ENCODE measurements at regions not wholly inside any gene's neighbourhood (a gene's known extent, or its start where the extent isn't known, plus 50 kb on each side); places are given as distances from the start of the nearest gene placed in this dataset.

- no peaks in the 10 kb centered on the region for H3K36me3 ChIP-seq
- no peak overlapping the region for H3K4me3 ChIP-seq
- no peaks in the 10 kb centered on the region for H3K4me1 ChIP-seq
- WGBS (ENCODE audit: insufficient coverage, low coverage, low lambda C conversion rate, missing lambda C conversion rate), result 24% methylated on average over 11 of the region's 11 CpGs
- intact Hi-C loops (cut with DNase I), result no loop called here
- DNase-seq (no peak), ATAC-seq (peak in 2 of 4 donors; percentile 39 to 68)
- H3K27me3 ChIP-seq, result no peaks in the 10 kb centered on the region
- no peaks in the 10 kb centered on the region for H3K9me3 ChIP-seq
- no peak overlapping the region for H3K27ac ChIP-seq
- no peak for TF ChIP-seq POLR2A (IDR thresholded peaks at IDR 0.05)
- TF ChIP-seq CTCF (IDR thresholded peaks at IDR 0.05), result no peak
Measured at GRCh38 chr10:36448760-36449691, 676.4 kb upstream of the ANKRD30A start.

DNA sequence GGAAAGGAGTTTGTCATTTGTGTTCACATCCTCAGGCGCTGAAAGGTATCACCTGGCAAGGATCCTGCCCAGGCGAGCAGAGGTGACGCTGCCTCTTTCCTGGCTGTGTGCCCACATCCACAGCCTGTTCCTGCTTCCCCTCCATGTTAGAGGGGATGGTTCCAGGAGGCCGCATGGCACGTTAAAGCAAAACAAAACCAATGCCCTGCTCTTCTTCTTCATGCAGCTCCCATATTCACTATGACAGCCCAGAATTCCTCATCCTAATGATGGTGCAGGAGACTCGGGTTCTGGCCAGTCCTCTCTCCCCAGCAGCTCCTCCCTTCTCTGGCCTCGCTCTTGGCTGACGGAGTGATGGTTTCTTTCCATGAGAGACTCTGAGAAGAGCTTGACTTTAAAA is 678.5 kb upstream of the ANKRD30A start:
- no peaks in the 10 kb centered on the region for H3K27me3 ChIP-seq
- 83% methylated on average over 8 of the region's 8 CpGs for WGBS (ENCODE audit: insufficient coverage, low coverage, low lambda C conversion rate, missing lambda C conversion rate)
- no peak overlapping the region for H3K27ac ChIP-seq
- H3K4me3 ChIP-seq, result no peak overlapping the region
- intact Hi-C loops (cut with DNase I), result no loop called here
- H3K4me1 ChIP-seq, result no peaks in the 10 kb centered on the region
- no peaks in the 10 kb centered on the region for H3K9me3 ChIP-seq
- DNase-seq (no peak), ATAC-seq (no peak)
- TF ChIP-seq CTCF (IDR thresholded peaks at IDR 0.05), result no peak
- no peak for TF ChIP-seq POLR2A (IDR thresholded peaks at IDR 0.05)
- H3K36me3 ChIP-seq, result no peaks in the 10 kb centered on the region

DNA sequence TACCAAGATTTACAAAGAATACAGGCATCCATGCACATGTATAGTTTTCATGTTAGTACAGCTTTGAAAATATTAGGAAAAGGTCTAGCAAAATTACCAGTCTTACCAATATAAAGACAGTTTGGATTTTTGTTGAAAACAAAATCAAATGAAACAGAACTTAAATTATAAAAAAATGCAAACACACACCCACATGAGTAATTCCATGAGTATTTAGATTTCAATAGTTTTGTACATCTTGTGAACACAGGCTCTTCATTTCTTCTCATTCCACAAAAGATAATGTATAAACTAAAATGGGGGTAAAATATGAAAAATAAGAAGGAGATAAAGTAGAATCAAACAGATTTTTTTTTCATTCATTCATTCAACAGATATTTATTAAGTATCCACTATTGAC is 682.2 kb upstream of the ANKRD30A start:
- H3K4me3 ChIP-seq, result no peak overlapping the region
- no peaks in the 10 kb centered on the region for H3K9me3 ChIP-seq
- ATAC-seq (no peak), DNase-seq (no peak)
- no peak overlapping the region for H3K27ac ChIP-seq
- intact Hi-C loops (cut with DNase I), result no loop called here
- no peaks in the 10 kb centered on the region for H3K36me3 ChIP-seq
- H3K4me1 ChIP-seq, result no peaks in the 10 kb centered on the region
- H3K27me3 ChIP-seq, result no peaks in the 10 kb centered on the region
- TF ChIP-seq CTCF (IDR thresholded peaks at IDR 0.05) (no peak), POLR2A (IDR thresholded peaks at IDR 0.05) (no peak)

GRCh38 chr10:36441557-36441956 is 683.8 kb upstream of the ANKRD30A start:
- intact Hi-C loops (cut with DNase I), result no loop called here
- DNase-seq (no peak), ATAC-seq (no peak)
- Histone ChIP-seq H3K36me3 (no peaks in the 10 kb centered on the region), H3K4me1 (no peaks in the 10 kb centered on the region), H3K27ac (no peak overlapping the region), H3K27me3 (no peaks in the 10 kb centered on the region), H3K9me3 (no peaks in the 10 kb centered on the region), H3K4me3 (no peak overlapping the region)
- 37% methylated on average over 7 of the region's 7 CpGs for WGBS (ENCODE audit: insufficient coverage, low coverage, low lambda C conversion rate, missing lambda C conversion rate)
- TF ChIP-seq CTCF (IDR thresholded peaks at IDR 0.05) (no peak), POLR2A (IDR thresholded peaks at IDR 0.05) (no peak)

Measured in right lobe of liver (tissue), 6 donors.